Lung (tissue), 11 donors: ENCODE measurements at regions not wholly inside any gene's neighbourhood (a gene's known extent, or its start where the extent isn't known, plus 50 kb on each side); places are given as distances from the start of the nearest gene placed in this dataset.

Source experiments
- ATAC-seq: fragments of 200-7000 bp; cut with Tn5 transposase; one replicate; pipeline ENCODE4 v1.9.1; 2020; ENCODE audit warnings: moderate number of reproducible peaks; ENCODE audit not compliant: insufficient read depth, low FRiP score
- DNase-seq, 3 donors: peaks; one replicate each; pipeline ENCODE4 v3.0.0-alpha.2; 2013 to 2017
- H3K27ac ChIP-seq, 2 donors: one replicate each; pipeline ENCODE4 v1.5.1; 2013; ENCODE audit warnings: mild to moderate bottlenecking in 2 of 2, moderate library complexity in 2 of 2, control low read depth in 1 of 2, inconsistent platforms in 1 of 2, low read depth in 1 of 2, low read length in 1 of 2
- H3K27me3 ChIP-seq, 3 donors: one replicate each; pipeline ENCODE4 v1.5.1; 2013; ENCODE audit warnings: low read length in 2 of 3; ENCODE audit not compliant: control insufficient read depth in 3 of 3, insufficient read depth in 3 of 3
- H3K36me3 ChIP-seq, 4 donors: one replicate each; pipeline ENCODE4 v1.5.1; 2013; ENCODE audit warnings: low read length in 4 of 4, mild to moderate bottlenecking in 1 of 4, moderate library complexity in 1 of 4; ENCODE audit not compliant: control insufficient read depth in 4 of 4, insufficient read depth in 4 of 4
- H3K4me1 ChIP-seq, 5 donors: one replicate each; pipeline ENCODE4 v1.5.1; 2013; ENCODE audit warnings: low read length in 5 of 5, mild to moderate bottlenecking in 2 of 5, moderate library complexity in 1 of 5; ENCODE audit not compliant: control insufficient read depth in 5 of 5, insufficient read depth in 5 of 5
- H3K4me3 ChIP-seq: one replicate; pipeline ENCODE4 v1.5.1; 2013; ENCODE audit warnings: mild to moderate bottlenecking, control low read depth, moderate library complexity
- H3K9ac ChIP-seq, 2 donors: one replicate each; pipeline ENCODE4 v1.5.1; 2013; ENCODE audit warnings: low read length in 2 of 2, control low read depth in 1 of 2; ENCODE audit not compliant: insufficient read depth in 1 of 2
- H3K9me3 ChIP-seq, 4 donors: one replicate each; pipeline ENCODE4 v1.5.1; 2013; ENCODE audit warnings: low read length in 3 of 4, mild to moderate bottlenecking in 1 of 4, moderate library complexity in 1 of 4; ENCODE audit not compliant: control insufficient read depth in 4 of 4, insufficient read depth in 3 of 4
- CTCF ChIP-seq: IDR thresholded peaks from 2 replicates; pipeline ENCODE4 v1.5.1; 2012; ENCODE audit warnings: mild to moderate bottlenecking; ENCODE audit errors: control extremely low read depth, extremely low read depth
- WGBS, 2 donors: extraction: QIAGEN DNeasy Blood & Tissue Kit; methylation state at CpG; one replicate each; pipeline ENCODE4 v1.1.7; 2013; 5-methylcytosine and 5-hydroxymethylcytosine counted together
- donor health status: control.
- donor health status: control.
- donor health status: Bipolar disorder and iron deficiency.
- donor health status: healthy.
- donor health status: DM: yes; HTN: yes; CAD: no.

- 68 to 73% methylated on average over 5 of the region's 5 CpGs for WGBS, 2 donors
- Histone ChIP-seq H3K27me3 (no peaks in the 10 kb centered on the region), H3K9ac (no peak overlapping the region), H3K36me3 (no peaks in the 10 kb centered on the region), H3K4me1 (peaks cover 0 to 4% (median 0%) of the 10 kb centered on the region in 5 donors), H3K27ac (no peak overlapping the region), H3K9me3 (no peaks in the 10 kb centered on the region), H3K4me3 (no peak overlapping the region)
- TF ChIP-seq CTCF, result no peak
- ATAC-seq, result no peak
- peak in 2 of 3 donors; percentile 38 to 44 for DNase-seq
Measured at GRCh38 chr13:37338726-37339385, 233.4 kb upstream of the CSNK1A1L start.

GRCh38 chr13:37326334-37326733 lies 220.9 kb upstream of the CSNK1A1L start:
- Histone ChIP-seq H3K4me1 (peaks cover 0 to 17% (median 4%) of the 10 kb centered on the region in 5 donors), H3K27me3 (no peaks in the 10 kb centered on the region), H3K9ac (no peak overlapping the region), H3K27ac (no peak overlapping the region), H3K36me3 (no peaks in the 10 kb centered on the region), H3K9me3 (no peaks in the 10 kb centered on the region), H3K4me3 (no peak overlapping the region)
- 58 to 63% methylated on average over 2 of the region's 2 CpGs for WGBS, 2 donors
- no peak for TF ChIP-seq CTCF
- ATAC-seq, result no peak
- DNase-seq, result peak; percentile 25 to 88 (median 84)

- Histone ChIP-seq H3K4me1 (no peaks in the 10 kb centered on the region), H3K9me3 (peaks cover 0 to 4% (median 3%) of the 10 kb centered on the region in 4 donors), H3K9ac (no peak overlapping the region), H3K4me3 (no peak overlapping the region), H3K36me3 (no peaks in the 10 kb centered on the region), H3K27me3 (no peaks in the 10 kb centered on the region), H3K27ac (no peak overlapping the region)
- no peak for TF ChIP-seq CTCF
- DNase-seq (no peak), ATAC-seq (no peak)
Measured at GRCh38 chr13:37319031-37319443, 213.6 kb upstream of the CSNK1A1L start.

GRCh38 chr13:37316935-37317334 lies 211.5 kb upstream of the CSNK1A1L start:
- Histone ChIP-seq H3K4me1 (no peaks in the 10 kb centered on the region), H3K9me3 (peaks cover 0 to 4% (median 3%) of the 10 kb centered on the region in 4 donors), H3K9ac (no peak overlapping the region), H3K36me3 (no peaks in the 10 kb centered on the region), H3K27me3 (no peaks in the 10 kb centered on the region), H3K4me3 (no peak overlapping the region), H3K27ac (no peak overlapping the region)
- TF ChIP-seq CTCF, result no peak
- 96 to 97% methylated on average over 6 of the region's 6 CpGs for WGBS, 2 donors
- ATAC-seq (no peak), DNase-seq (no peak)
